ENCODE measurements at regions not wholly inside any gene's neighbourhood (a gene's known extent, or its start where the extent isn't known, plus 50 kb on each side); places are given as distances from the start of the nearest gene placed in this dataset.

GRCh38 chr10:109025172-109025571 is 898.1 kb downstream of the XPNPEP1 start:
- Mint-ChIP-seq H3K4me3 (no peak overlapping the region), H3K9me3 (peaks cover 4% of the 10 kb centered on the region), H3K4me1 (no peaks in the 10 kb centered on the region), H3K27me3 (no peaks in the 10 kb centered on the region), H3K36me3 (ENCODE audit: low read depth) (no peaks in the 10 kb centered on the region), H3K27ac (no peak overlapping the region)
- no peak for DNase-seq
- intact Hi-C loops (cut with micrococcal nuclease) = no loop called here

- H3K27ac Mint-ChIP-seq = no peak overlapping the region
- no peaks in the 10 kb centered on the region for H3K27me3 Mint-ChIP-seq
- intact Hi-C loops (cut with micrococcal nuclease) = no loop called here
- H3K36me3 Mint-ChIP-seq (ENCODE audit: low read depth) = no peaks in the 10 kb centered on the region
- H3K9me3 Mint-ChIP-seq = peaks cover 4% of the 10 kb centered on the region
- H3K4me1 Mint-ChIP-seq = no peaks in the 10 kb centered on the region
- no peak for DNase-seq
- H3K4me3 Mint-ChIP-seq = no peak overlapping the region
These were observed 900.8 kb downstream of the XPNPEP1 start for GRCh38 chr10:109022417-109023049.

- no peaks in the 10 kb centered on the region for H3K36me3 Mint-ChIP-seq (ENCODE audit: low read depth)
- H3K4me3 Mint-ChIP-seq = no peak overlapping the region
- no peak for DNase-seq
- no peak overlapping the region for H3K27ac Mint-ChIP-seq
- peaks cover 4% of the 10 kb centered on the region for H3K9me3 Mint-ChIP-seq
- intact Hi-C loops (cut with micrococcal nuclease) = no loop called here
- no peaks in the 10 kb centered on the region for H3K4me1 Mint-ChIP-seq
- H3K27me3 Mint-ChIP-seq = no peaks in the 10 kb centered on the region
These were observed 904.3 kb downstream of the XPNPEP1 start for GRCh38 chr10:109019001-109019424.

GRCh38 chr10:109007514-109007913 is 915.8 kb downstream of the XPNPEP1 start:
- Mint-ChIP-seq H3K4me1 (no peaks in the 10 kb centered on the region), H3K27me3 (no peaks in the 10 kb centered on the region), H3K9me3 (no peaks in the 10 kb centered on the region), H3K36me3 (ENCODE audit: low read depth) (no peaks in the 10 kb centered on the region), H3K4me3 (no peak overlapping the region), H3K27ac (no peak overlapping the region)
- DNase-seq = no peak
- intact Hi-C loops (cut with micrococcal nuclease) = no loop called here

- Mint-ChIP-seq H3K4me1 (no peaks in the 10 kb centered on the region), H3K36me3 (ENCODE audit: low read depth) (no peaks in the 10 kb centered on the region), H3K9me3 (peaks cover 10% of the 10 kb centered on the region), H3K27me3 (no peaks in the 10 kb centered on the region), H3K4me3 (no peak overlapping the region), H3K27ac (no peak overlapping the region)
- intact Hi-C loops (cut with micrococcal nuclease) = no loop called here
- no peak for DNase-seq
These were observed 932.9 kb downstream of the XPNPEP1 start for GRCh38 chr10:108990441-108990840.

- intact Hi-C loops (cut with micrococcal nuclease) = no loop called here
These were observed 933.3 kb downstream of the XPNPEP1 start for GRCh38 chr10:108989976-108990375.

GRCh38 chr10:108982159-108982558 is 941.2 kb downstream of the XPNPEP1 start:
- no peak for DNase-seq
- H3K27me3 Mint-ChIP-seq = no peaks in the 10 kb centered on the region
- no peak overlapping the region for H3K4me3 Mint-ChIP-seq
- H3K27ac Mint-ChIP-seq = no peak overlapping the region
- H3K9me3 Mint-ChIP-seq = no peaks in the 10 kb centered on the region
- no peaks in the 10 kb centered on the region for H3K36me3 Mint-ChIP-seq (ENCODE audit: low read depth)
- H3K4me1 Mint-ChIP-seq = no peaks in the 10 kb centered on the region
- intact Hi-C loops (cut with micrococcal nuclease) = no loop called here

More at GRCh38 chr10:108989976-108990375, 933.3 kb downstream of the XPNPEP1 start:
- Mint-ChIP-seq H3K4me3 (no peak overlapping the region), H3K4me1 (no peaks in the 10 kb centered on the region), H3K36me3 (ENCODE audit: low read depth) (no peaks in the 10 kb centered on the region), H3K27me3 (no peaks in the 10 kb centered on the region), H3K27ac (no peak overlapping the region), H3K9me3 (peaks cover 9% of the 10 kb centered on the region)
- no peak for DNase-seq

GRCh38 chr10:108980869-108981268 is 942.4 kb downstream of the XPNPEP1 start:
- intact Hi-C loops (cut with micrococcal nuclease) = no loop called here
- no peaks in the 10 kb centered on the region for H3K9me3 Mint-ChIP-seq
- no peak overlapping the region for H3K27ac Mint-ChIP-seq
- no peaks in the 10 kb centered on the region for H3K36me3 Mint-ChIP-seq (ENCODE audit: low read depth)
- H3K27me3 Mint-ChIP-seq = no peaks in the 10 kb centered on the region
- H3K4me1 Mint-ChIP-seq = no peaks in the 10 kb centered on the region
- no peak for DNase-seq
- no peak overlapping the region for H3K4me3 Mint-ChIP-seq

- H3K36me3 Mint-ChIP-seq (ENCODE audit: low read depth) = no peaks in the 10 kb centered on the region
- H3K27ac Mint-ChIP-seq = no peak overlapping the region
- H3K4me3 Mint-ChIP-seq = no peak overlapping the region
- peaks cover 5% of the 10 kb centered on the region for H3K9me3 Mint-ChIP-seq
- no peaks in the 10 kb centered on the region for H3K4me1 Mint-ChIP-seq
- intact Hi-C loops (cut with micrococcal nuclease) = no loop called here
- no peak for DNase-seq
- H3K27me3 Mint-ChIP-seq = no peaks in the 10 kb centered on the region
These were observed 947.8 kb downstream of the XPNPEP1 start for GRCh38 chr10:108975459-108976058.

GRCh38 chr10:108970016-108970415 is 953.3 kb downstream of the XPNPEP1 start:
- intact Hi-C loops (cut with micrococcal nuclease) = no loop called here
- Mint-ChIP-seq H3K27ac (no peak overlapping the region), H3K4me1 (no peaks in the 10 kb centered on the region), H3K27me3 (no peaks in the 10 kb centered on the region), H3K9me3 (peaks cover 5% of the 10 kb centered on the region), H3K36me3 (ENCODE audit: low read depth) (no peaks in the 10 kb centered on the region), H3K4me3 (no peak overlapping the region)
- DNase-seq = no peak

GRCh38 chr10:108966411-108966810 is 956.9 kb downstream of the XPNPEP1 start:
- H3K27ac Mint-ChIP-seq = no peak overlapping the region
- no peaks in the 10 kb centered on the region for H3K27me3 Mint-ChIP-seq
- H3K9me3 Mint-ChIP-seq = no peaks in the 10 kb centered on the region
- no peak overlapping the region for H3K4me3 Mint-ChIP-seq
- no peaks in the 10 kb centered on the region for H3K4me1 Mint-ChIP-seq
- intact Hi-C loops (cut with micrococcal nuclease) = no loop called here
- no peak for DNase-seq
- H3K36me3 Mint-ChIP-seq (ENCODE audit: low read depth) = no peaks in the 10 kb centered on the region

- Mint-ChIP-seq H3K9me3 (no peaks in the 10 kb centered on the region), H3K4me3 (no peak overlapping the region), H3K27ac (no peak overlapping the region), H3K36me3 (ENCODE audit: low read depth) (no peaks in the 10 kb centered on the region), H3K4me1 (no peaks in the 10 kb centered on the region), H3K27me3 (no peaks in the 10 kb centered on the region)
- intact Hi-C loops (cut with micrococcal nuclease) = no loop called here
- DNase-seq = no peak
These were observed 957.3 kb downstream of the XPNPEP1 start for GRCh38 chr10:108966005-108966404.

GRCh38 chr10:108962172-108962571 is 961.1 kb downstream of the XPNPEP1 start:
- DNase-seq = no peak
- H3K4me3 Mint-ChIP-seq = no peak overlapping the region
- H3K36me3 Mint-ChIP-seq (ENCODE audit: low read depth) = no peaks in the 10 kb centered on the region
- H3K9me3 Mint-ChIP-seq = no peaks in the 10 kb centered on the region
- intact Hi-C loops (cut with micrococcal nuclease) = no loop called here
- H3K4me1 Mint-ChIP-seq = no peaks in the 10 kb centered on the region
- H3K27me3 Mint-ChIP-seq = no peaks in the 10 kb centered on the region
- H3K27ac Mint-ChIP-seq = no peak overlapping the region

GRCh38 chr10:108957681-108958080 is 965.6 kb downstream of the XPNPEP1 start:
- Mint-ChIP-seq H3K4me3 (no peak overlapping the region), H3K36me3 (ENCODE audit: low read depth) (no peaks in the 10 kb centered on the region), H3K4me1 (no peaks in the 10 kb centered on the region), H3K9me3 (peaks cover 11% of the 10 kb centered on the region), H3K27ac (no peak overlapping the region), H3K27me3 (no peaks in the 10 kb centered on the region)
- intact Hi-C loops (cut with micrococcal nuclease) = no loop called here
- DNase-seq = no peak

GRCh38 chr10:108956149-108956548 is 967.2 kb downstream of the XPNPEP1 start:
- Mint-ChIP-seq H3K9me3 (peaks cover 22% of the 10 kb centered on the region), H3K27me3 (no peaks in the 10 kb centered on the region), H3K4me1 (no peaks in the 10 kb centered on the region), H3K27ac (no peak overlapping the region), H3K4me3 (no peak overlapping the region), H3K36me3 (ENCODE audit: low read depth) (no peaks in the 10 kb centered on the region)
- intact Hi-C loops (cut with micrococcal nuclease) = no loop called here
- DNase-seq = no peak

All from activated CD4-positive, alpha-beta T cell treated with anti-CD3 and anti-CD28 coated beads, Interleukin-2, amount 10 ng/mL, durations not matched to agents 24 days and 14 days (primary cell).